GM12878 (cell line): ENCODE measurements at regions not wholly inside any gene's neighbourhood (a gene's known extent, or its start where the extent isn't known, plus 50 kb on each side); places are given as distances from the start of the nearest gene placed in this dataset.

Source experiments
- ATAC-seq: fragments of 200-7000 bp; cut with Tn5 transposase; 3 replicates; pipeline ENCODE4 v1.9.1; 2020; ENCODE audit warnings: mild to moderate bottlenecking, moderate library complexity
- BruUV-seq: library from RNA; stranded (reverse); fragments of 400-500 nt; replicated peaks from 2 replicates; lab custom pipeline; 2021; lab: Mats Ljungman, UMichigan
- CTCF ChIA-PET: fragments of 300-600 bp; sonication (Branson Sonifier 250); formaldehyde crosslinking; extraction: SDS; loops from one replicate; lab custom pipeline; 2021; ENCODE audit warnings: inconsistent platforms; lab: Yijun Ruan, JAX
- POLR2A ChIA-PET: fragments of 350-600 bp; formaldehyde crosslinking; extraction: SDS; loops from one replicate; lab custom pipeline; 2021; ENCODE audit warnings: inconsistent platforms; lab: Charles Lee
- RAD21 ChIA-PET: fragments of 300-600 bp; sonication (Branson Sonifier 250); formaldehyde crosslinking; loops from one replicate; lab custom pipeline; 2023; ENCODE audit warnings: antibody characterized with exemption; ENCODE audit not compliant: unreplicated experiment; lab: Charles Lee
- SMC1A ChIA-PET: fragments of 300-600 bp; sonication (Branson Sonifier 250); formaldehyde crosslinking; loops from one replicate; lab custom pipeline; 2023; ENCODE audit not compliant: unreplicated experiment, uncharacterized antibody; lab: Charles Lee
- DNase-seq: peaks from one replicate; pipeline ENCODE4 v3.0.0-alpha.2; 2011; ENCODE audit warnings: low read depth, low spot score
- FAIRE-seq: peaks from 3 replicates; lab custom pipeline; 2011; peaks lifted over from hg19 to GRCh38; lab: Jason Lieb, UNC
- H2AFZ ChIP-seq: 2 replicates; pipeline ENCODE4 v1.6.0; 2011; ENCODE audit warnings: low read depth, low read length, control low read depth; ENCODE audit not compliant: control insufficient read depth
- H3K27ac ChIP-seq: 2 replicates; pipeline ENCODE4 v1.5.1; 2011; ENCODE audit warnings: control low read depth; ENCODE audit not compliant: control insufficient read depth, insufficient read depth
- H3K27me3 ChIP-seq, 2 experiments: replicated peaks in 1 of 2; 2 replicates each; pipeline versions ENCODE4 v1.6.0 to v1.6.1; 2011; ENCODE audit warnings: low read length in 1 of 2; ENCODE audit not compliant: control insufficient read depth in 2 of 2, insufficient read depth in 2 of 2
- H3K36me3 ChIP-seq, 2 experiments: 2 replicates each; pipeline ENCODE4 v1.5.1; 2011; ENCODE audit warnings: low read length in 1 of 2; ENCODE audit not compliant: control insufficient read depth in 2 of 2, insufficient read depth in 2 of 2
- H3K4me1 ChIP-seq: 2 replicates; pipeline ENCODE4 v1.6.1; 2011; ENCODE audit warnings: mild to moderate bottlenecking, low read length, moderate library complexity, mixed read lengths; ENCODE audit not compliant: control insufficient read depth, insufficient read depth
- H3K4me2 ChIP-seq: 2 replicates; pipeline ENCODE4 v1.6.0; 2011; ENCODE audit warnings: control low read depth; ENCODE audit not compliant: control insufficient read depth, insufficient read depth
- H3K4me3 ChIP-seq: fragments of 200-600 bp; sonication (generic); 2 replicates; pipeline ENCODE4 v1.5.1; 2016
- H3K79me2 ChIP-seq: 2 replicates; pipeline ENCODE4 v1.6.0; 2011; ENCODE audit warnings: low read length; ENCODE audit not compliant: control insufficient read depth, insufficient read depth
- H3K9ac ChIP-seq: 2 replicates; pipeline ENCODE4 v1.8.0; 2011; ENCODE audit warnings: low read length, control low read depth, mixed read lengths; ENCODE audit not compliant: control insufficient read depth, insufficient read depth
- H3K9me3 ChIP-seq: replicated peaks from 3 replicates; pipeline ENCODE4 v1.5.1; 2011; ENCODE audit warnings: mild to moderate bottlenecking, low read length; ENCODE audit not compliant: control insufficient read depth, insufficient read depth
- H4K20me1 ChIP-seq: 2 replicates; pipeline ENCODE4 v1.6.0; 2011; ENCODE audit not compliant: control insufficient read depth, insufficient read depth
- CTCF ChIP-seq, 3 experiments: IDR thresholded peaks in 2 of 3; conservative IDR thresholded peaks in 1 of 3; 2 replicates each; pipeline ENCODE4 v1.5.1; 2011; ENCODE audit warnings: low read depth in 3 of 3, low read length in 3 of 3, mild to moderate bottlenecking in 3 of 3, control low read depth in 2 of 3, moderate library complexity in 2 of 3, inconsistent platforms in 1 of 3, mixed read lengths in 1 of 3; ENCODE audit not compliant: control insufficient read depth in 2 of 3, insufficient read depth in 1 of 3; ENCODE audit errors: extremely low read depth in 1 of 3
- EZH2 ChIP-seq: IDR thresholded peaks from 2 replicates; pipeline ENCODE4 v1.6.1; 2012; ENCODE audit warnings: low read depth, mild to moderate bottlenecking, control low read depth, inconsistent platforms, low read length, borderline replicate concordance; ENCODE audit not compliant: control insufficient read depth
- FOXK2 ChIP-seq: fragments of 450-650 bp; IDR thresholded peaks from 2 replicates; pipeline ENCODE4 v1.6.1; 2017; ENCODE audit warnings: mild to moderate bottlenecking, moderate library complexity
- GATAD2B ChIP-seq: fragments of 450-650 bp; conservative IDR thresholded peaks from 2 replicates; pipeline ENCODE4 v1.6.1; 2017; ENCODE audit warnings: low read depth, mild to moderate bottlenecking, moderate library complexity
- HCFC1 ChIP-seq: fragments of 150-350 bp; IDR thresholded peaks from 2 replicates; pipeline ENCODE4 v1.6.1; 2014; ENCODE audit warnings: low read length
- IRF4 ChIP-seq: IDR thresholded peaks from 2 replicates; pipeline ENCODE4 v1.6.1; 2011; ENCODE audit warnings: low read depth, low read length
- NKRF ChIP-seq: fragments of 450-650 bp; conservative IDR thresholded peaks from 2 replicates; pipeline ENCODE4 v1.6.1; 2017; ENCODE audit warnings: mild to moderate bottlenecking, moderate library complexity
- RCOR1 ChIP-seq: conservative IDR thresholded peaks from 2 replicates; pipeline ENCODE4 v1.6.1; 2012; ENCODE audit warnings: low read depth, low read length, improper control_type of control experiment
- SKIL ChIP-seq: fragments of 450-650 bp; IDR thresholded peaks from 2 replicates; pipeline ENCODE4 v1.6.1; 2017; ENCODE audit warnings: mild to moderate bottlenecking, low read depth, inconsistent platforms; ENCODE audit not compliant: poor library complexity, severe bottlenecking
- WGBS: methylation state at CpG from one replicate; pipeline ENCODE4 v1.1.6; 2016; ENCODE audit warnings: low lambda C conversion rate; ENCODE audit not compliant: insufficient replicate concordance, insufficient coverage; ENCODE audit errors: missing lambda C conversion rate; 5-methylcytosine and 5-hydroxymethylcytosine counted together
- in situ Hi-C: fragments of 300-500 bp; cut with MboI; formaldehyde crosslinking; loops from 9 replicates; pipeline ENCODE4 v1.14.3; 2018; ENCODE audit warnings: mixed read lengths
- intact Hi-C: fragments of 100-400 bp; cut with micrococcal nuclease; formaldehyde crosslinking; loops from one replicate; pipeline ENCODE4 v1.14.2; 2022; ENCODE audit not compliant: unreplicated experiment
- TF ChIP-seq, protein P1 (sequence below): IDR thresholded peaks from 2 replicates; pipeline ENCODE4 v1.6.1; 2012; ENCODE audit warnings: low read depth, low read length, improper control_type of control experiment
- TF ChIP-seq, protein P2 (sequence below): fragments of 450-650 bp; IDR thresholded peaks from 2 replicates; pipeline ENCODE4 v1.6.1; 2017; ENCODE audit warnings: mild to moderate bottlenecking

- FAIRE-seq: no peak
- intact Hi-C loops: no loop called here
- DNase-seq: no peak
- RAD21 ChIA-PET: no interaction called here
- no peak for ATAC-seq
- Histone ChIP-seq H4K20me1 (no peaks in the 10 kb centered on the region), H3K9me3 (no peaks in the 10 kb centered on the region), H3K27me3 (no peaks in the 10 kb centered on the region; a peak in 2 of 4 replicates), H3K79me2 (no peaks in the 10 kb centered on the region), H3K4me2 (no peak overlapping the region), H3K4me3 (no peak overlapping the region), H3K27ac (no peak overlapping the region), H3K4me1 (peaks cover 9% of the 10 kb centered on the region), H2AFZ (no peak overlapping the region), H3K9ac (no peak overlapping the region), H3K36me3 (no peaks in the 10 kb centered on the region)
- 31% methylated on average over 9 of the region's 9 CpGs for WGBS
- in situ Hi-C loops: no loop called here
- POLR2A ChIA-PET: no interaction called here
- BruUV-seq: no TSS peak
- SMC1A ChIA-PET: no interaction called here
- CTCF ChIA-PET: no interaction called here
- TF ChIP-seq NKRF (no peak), SKIL (no peak), CTCF (IDR thresholded peaks at IDR 0.05 in 2 of 3, conservative IDR thresholded peaks at IDR 0.05 in 1 of 3; ENCODE audit: control insufficient read depth in 2 of 3, extremely low read depth in 1 of 3, insufficient read depth in 1 of 3, low read depth in 3 of 3, low read length in 3 of 3) (no peak), RCOR1 (no peak), EZH2 (no peak), GATAD2B (no peak), FOXK2 (no peak), HCFC1 (no peak), IRF4 (no peak)
- TF ChIP-seq, protein P1, sequence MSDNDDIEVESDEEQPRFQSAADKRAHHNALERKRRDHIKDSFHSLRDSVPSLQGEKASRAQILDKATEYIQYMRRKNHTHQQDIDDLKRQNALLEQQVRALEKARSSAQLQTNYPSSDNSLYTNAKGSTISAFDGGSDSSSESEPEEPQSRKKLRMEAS: no peak
- TF ChIP-seq, protein P2, sequence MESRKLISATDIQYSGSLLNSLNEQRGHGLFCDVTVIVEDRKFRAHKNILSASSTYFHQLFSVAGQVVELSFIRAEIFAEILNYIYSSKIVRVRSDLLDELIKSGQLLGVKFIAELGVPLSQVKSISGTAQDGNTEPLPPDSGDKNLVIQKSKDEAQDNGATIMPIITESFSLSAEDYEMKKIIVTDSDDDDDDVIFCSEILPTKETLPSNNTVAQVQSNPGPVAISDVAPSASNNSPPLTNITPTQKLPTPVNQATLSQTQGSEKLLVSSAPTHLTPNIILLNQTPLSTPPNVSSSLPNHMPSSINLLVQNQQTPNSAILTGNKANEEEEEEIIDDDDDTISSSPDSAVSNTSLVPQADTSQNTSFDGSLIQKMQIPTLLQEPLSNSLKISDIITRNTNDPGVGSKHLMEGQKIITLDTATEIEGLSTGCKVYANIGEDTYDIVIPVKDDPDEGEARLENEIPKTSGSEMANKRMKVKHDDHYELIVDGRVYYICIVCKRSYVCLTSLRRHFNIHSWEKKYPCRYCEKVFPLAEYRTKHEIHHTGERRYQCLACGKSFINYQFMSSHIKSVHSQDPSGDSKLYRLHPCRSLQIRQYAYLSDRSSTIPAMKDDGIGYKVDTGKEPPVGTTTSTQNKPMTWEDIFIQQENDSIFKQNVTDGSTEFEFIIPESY: no peak
Observed at GRCh38 chr9:104993291-104993963, 65.5 kb upstream of the ABCA1 start.
